ENCODE measurements at regions not wholly inside any gene's neighbourhood (a gene's known extent, or its start where the extent isn't known, plus 50 kb on each side); places are given as distances from the start of the nearest gene placed in this dataset. TPM values are rescaled to one million over a fixed set of nuclear protein-coding genes. Genes with fewer than 3 reads are reported as not detected.

DNA sequence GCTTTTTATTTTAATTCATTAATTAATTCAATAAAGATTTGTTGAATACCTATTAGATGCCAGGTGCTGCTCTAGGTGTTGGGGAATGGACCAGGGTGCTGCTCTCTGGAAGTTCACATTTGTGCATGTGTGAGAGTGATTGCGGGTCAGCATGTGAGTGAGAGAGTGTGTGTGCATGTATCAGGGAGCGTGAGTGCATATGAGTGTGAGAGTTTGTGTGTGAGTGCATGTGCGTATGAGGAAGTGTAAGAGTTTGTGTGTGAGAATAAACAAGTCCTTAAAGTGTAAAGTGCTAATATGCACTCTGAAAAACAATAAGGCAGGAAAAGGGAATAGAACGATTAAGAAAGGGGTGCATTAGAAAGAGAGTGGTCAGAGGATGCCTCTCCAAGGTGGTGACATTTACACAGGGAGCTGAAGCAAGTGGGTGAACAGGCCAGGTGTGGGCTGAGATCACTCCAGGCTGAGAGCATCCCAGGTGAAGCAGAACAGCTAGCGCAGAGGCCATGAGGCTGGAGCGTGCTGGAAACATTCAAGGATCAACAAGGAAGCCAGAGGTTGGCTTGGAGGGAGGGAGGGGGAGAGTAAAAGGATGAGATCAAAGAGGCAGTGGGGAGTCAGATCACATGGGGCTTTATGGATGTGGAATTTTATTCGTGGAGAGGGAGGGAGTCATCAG is 50.5 kb upstream of the SLC1A4 start:
- no peak for DNase-seq (ENCODE audit: low spot score)

- DNase-seq (ENCODE audit: low spot score) = no peak
Measured at GRCh38 chr2:64939332-64939917, 49.8 kb upstream of the SLC1A4 start.

Small RNA genes in the stretch of these regions (small RNA-seq; reads per million reads assigned to genes)
- gene RF00019 (not detected), gene RN7SL211P (not detected), gene RN7SL341P (not detected)
